Activated T-cell treated with anti-CD3 and anti-CD28 coated beads, Interleukin-2, amount 50 U/mL, for 48 hours (primary cell): ENCODE measurements at regions not wholly inside any gene's neighbourhood (a gene's known extent, or its start where the extent isn't known, plus 50 kb on each side); places are given as distances from the start of the nearest gene placed in this dataset.

Experiments used
- DNase-seq, 2 experiments: peaks; one replicate each; pipeline ENCODE4 v3.0.0-alpha.2; 2020

GRCh38 chr2:195606179-195606578 lies 50.8 kb upstream of the SLC39A10 start:
- DNase-seq, result no peak

- no peak for DNase-seq
These were observed 52.3 kb upstream of the SLC39A10 start for GRCh38 chr2:195604706-195605105.

- DNase-seq, result no peak
These were observed 53.0 kb upstream of the SLC39A10 start for GRCh38 chr2:195603998-195604397.

- no peak for DNase-seq
These were observed 53.6 kb upstream of the SLC39A10 start for GRCh38 chr2:195603408-195603807.

DNA sequence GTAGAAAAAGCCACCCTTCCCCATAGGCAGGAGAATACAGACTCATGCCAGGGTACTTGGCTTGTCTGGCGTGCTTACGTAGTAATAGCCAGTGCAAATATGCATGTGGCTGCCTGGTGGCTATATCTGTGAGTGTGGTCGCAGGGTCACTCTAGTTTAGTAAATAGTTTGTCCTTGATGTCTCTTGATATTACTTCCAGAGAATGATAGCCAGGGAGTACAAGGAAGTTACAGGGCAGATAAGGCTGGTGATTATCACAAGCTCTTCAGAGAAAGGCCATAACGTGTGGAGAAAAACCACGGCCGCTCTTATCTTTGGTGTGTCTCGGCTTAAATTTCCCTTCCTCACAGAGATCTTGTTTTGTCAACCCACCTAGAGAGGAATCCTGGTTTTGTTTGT lies 54.3 kb upstream of the SLC39A10 start:
- DNase-seq, result no peak

DNA sequence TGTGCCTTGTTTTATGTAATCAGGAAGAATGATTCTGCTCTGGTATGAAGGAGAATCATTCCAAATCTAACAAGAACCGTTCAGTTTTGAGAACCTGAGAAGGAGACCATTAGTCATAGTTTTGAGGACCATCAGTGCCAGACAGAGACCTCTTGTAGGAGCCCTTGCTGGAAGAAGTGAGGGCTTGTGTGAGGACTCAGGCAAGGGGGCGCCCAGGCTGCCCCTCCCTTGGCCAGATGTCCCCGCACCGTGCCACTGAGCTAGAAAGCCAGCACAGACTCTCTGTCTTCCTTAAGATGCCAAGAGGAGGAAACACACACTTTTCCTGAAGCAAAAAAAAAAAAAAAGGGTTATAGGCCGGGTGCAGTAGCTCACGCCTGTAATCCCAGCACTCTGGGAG lies 55.7 kb upstream of the SLC39A10 start:
- no peak for DNase-seq

GRCh38 chr2:195600778-195601177 lies 56.2 kb upstream of the SLC39A10 start:
- no peak for DNase-seq

GRCh38 chr2:195596840-195597239 lies 60.2 kb upstream of the SLC39A10 start:
- no peak for DNase-seq

- DNase-seq, result no peak
These were observed 61.2 kb upstream of the SLC39A10 start for GRCh38 chr2:195595825-195596224.

DNA sequence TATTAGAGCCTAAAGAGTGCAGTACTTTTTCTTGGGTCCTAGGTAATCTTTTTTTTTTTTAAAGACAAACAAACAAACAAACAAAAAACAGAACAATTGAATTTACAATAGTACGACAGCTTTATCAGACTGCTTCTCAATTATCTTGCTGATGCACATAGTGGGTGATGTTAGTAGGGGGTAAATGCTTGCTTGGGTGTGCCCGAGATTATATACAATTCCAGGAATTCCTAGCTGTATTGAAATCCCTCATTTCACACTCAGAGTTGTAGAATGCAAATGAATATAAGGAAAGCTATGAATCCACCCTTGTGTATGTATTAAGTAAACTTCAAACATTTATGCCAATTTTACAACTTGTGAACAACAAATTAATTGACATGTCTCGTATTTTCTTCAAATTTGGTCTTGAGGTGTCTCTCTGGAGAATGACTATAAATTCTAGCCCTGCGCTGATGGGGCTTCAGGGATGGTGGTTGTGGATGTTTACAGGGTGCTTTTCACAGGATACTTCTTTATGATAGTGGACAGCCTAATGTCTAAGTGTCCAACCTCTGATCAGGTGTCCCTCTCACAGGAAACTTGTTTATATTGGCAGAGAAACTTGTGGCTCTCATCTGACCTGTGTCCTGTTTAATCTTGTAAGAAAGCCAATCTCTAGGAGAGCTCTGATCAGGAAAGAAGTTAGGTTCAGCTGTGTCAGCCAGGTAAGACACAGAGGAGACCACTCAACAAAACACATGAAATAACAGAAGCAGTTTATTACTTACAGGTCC lies 61.9 kb upstream of the SLC39A10 start:
- DNase-seq, result no peak

GRCh38 chr2:195594248-195594647 lies 62.8 kb upstream of the SLC39A10 start:
- DNase-seq, result no peak

- no peak for DNase-seq
These were observed 64.9 kb upstream of the SLC39A10 start for GRCh38 chr2:195592105-195592504.

GRCh38 chr2:195590861-195591205 lies 66.2 kb upstream of the SLC39A10 start:
- DNase-seq, result no peak

GRCh38 chr2:195590199-195590860 lies 66.7 kb upstream of the SLC39A10 start:
- DNase-seq, result no peak

DNA sequence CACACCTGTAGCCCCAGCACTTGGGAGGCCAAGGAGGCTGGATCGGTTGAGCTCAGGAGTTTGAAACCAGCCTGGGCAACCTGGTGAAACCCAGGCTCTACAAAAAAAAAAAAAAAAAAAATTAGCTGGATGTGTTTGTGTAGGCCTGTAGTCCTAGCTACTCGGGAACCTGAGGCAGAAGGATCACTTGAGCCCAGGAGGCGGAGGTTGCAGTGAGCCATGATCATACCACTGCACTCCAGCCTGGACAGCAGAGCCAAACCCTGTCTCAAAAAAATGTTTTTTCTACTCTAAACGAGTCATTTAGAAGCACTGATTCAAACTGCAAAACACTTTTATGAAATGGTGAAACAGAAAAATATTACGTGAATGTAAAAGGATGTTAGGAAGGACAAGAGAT lies 69.1 kb upstream of the SLC39A10 start:
- no peak for DNase-seq

- no peak for DNase-seq
These were observed 70.8 kb upstream of the SLC39A10 start for GRCh38 chr2:195586062-195586714.

GRCh38 chr2:195582188-195582587 lies 74.8 kb upstream of the SLC39A10 start:
- DNase-seq, result no peak

DNA sequence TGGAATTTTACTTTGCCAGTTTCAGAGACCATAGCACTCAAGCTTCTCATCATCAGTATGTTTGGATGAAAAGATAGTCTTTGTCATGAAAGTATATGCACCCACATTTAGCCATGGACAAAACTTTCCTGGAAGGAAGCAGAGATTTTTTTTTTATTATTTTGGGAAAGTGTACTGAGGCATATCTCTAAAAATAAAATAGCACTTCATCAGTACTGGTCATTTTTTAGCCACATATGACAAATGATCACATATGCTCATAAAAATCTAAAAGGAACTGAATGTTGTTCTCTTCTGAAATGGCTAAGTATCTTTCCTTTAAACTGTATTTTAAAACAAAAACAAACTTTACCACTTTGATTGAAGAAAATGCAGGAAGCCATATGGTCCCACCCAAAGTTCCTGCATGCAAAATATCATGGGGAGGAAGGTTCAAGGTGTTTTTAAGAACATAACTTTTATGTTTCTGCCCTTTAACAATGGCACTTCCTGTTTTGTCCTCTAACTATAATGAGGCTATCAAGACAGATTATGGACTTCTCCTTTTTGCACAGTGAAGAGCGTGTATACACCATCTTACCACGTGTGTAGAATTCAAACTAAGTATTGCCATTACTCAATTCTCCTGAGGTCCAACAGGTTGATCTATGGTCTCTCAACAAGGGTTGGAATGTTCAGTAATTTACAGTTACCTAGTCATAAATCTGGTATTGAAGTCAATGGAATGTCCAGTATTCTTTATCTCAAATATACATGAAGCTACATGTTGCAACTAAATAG lies 77.1 kb upstream of the SLC39A10 start:
- DNase-seq, result no peak

DNA sequence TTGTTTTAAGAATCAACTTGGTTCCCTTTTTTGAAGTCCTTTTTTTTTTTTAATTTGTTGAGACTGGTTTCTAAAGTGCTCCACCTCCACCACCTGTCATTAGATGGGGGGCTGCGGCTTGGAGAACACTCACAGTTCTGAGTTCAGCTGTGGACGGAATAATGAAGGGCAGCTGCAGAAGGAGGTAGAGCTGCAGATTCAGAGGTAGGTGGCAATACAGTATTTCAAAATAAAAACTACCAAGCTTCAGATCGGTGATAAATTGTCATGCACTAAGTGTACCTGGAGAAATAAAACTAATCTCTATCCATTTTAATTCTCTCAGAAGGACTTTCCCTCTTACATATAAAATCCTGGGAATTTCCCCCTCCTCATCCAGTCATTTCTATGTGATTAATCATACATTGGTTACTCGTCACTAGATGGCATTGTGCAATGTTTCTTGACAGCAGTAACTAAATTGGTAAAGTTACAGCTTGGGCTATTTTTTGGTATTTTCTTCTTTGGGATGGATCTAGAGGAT lies 81.1 kb upstream of the SLC39A10 start:
- DNase-seq, result peak in 1 of 2 experiments; percentile 24

DNA sequence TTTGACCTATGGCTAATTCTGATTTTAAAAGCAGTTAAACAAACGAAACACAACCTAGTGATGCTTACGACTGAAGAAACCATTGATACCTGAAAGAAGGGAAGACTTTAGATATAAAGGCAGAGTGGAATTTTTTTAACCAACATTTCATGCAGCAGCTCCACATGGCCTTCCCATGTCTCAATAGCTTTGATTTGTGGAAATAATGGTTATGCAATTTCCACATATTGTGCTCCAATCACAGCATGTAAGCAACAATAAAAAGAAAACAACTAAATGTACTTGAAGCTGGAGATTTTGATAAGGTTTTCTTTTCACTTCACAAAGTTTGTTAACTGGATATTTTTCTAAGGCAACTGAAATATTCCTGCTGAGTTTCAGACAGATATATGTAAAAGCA lies 82.0 kb upstream of the SLC39A10 start:
- DNase-seq, result no peak

DNA sequence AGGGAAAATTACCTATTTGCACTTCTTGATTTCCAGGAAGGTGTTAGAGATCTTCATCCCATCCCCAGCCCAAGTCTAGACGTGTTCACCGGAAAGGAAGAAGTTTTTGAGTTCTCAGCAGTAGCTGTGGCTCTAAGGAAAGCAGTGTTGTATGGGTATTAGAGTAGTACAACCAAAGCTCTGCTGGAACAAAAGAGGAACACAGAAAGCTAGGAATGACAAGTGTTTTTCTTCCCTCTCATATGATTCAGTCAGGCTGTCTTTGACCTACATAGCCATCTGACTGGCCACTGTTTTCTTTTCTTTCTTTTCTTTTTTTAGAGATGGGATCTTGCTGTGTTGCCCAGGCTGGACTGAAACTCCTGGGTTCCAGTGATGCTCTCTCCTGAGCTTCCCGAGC lies 82.7 kb upstream of the SLC39A10 start:
- DNase-seq, result no peak

- DNase-seq, result no peak
These were observed 83.9 kb upstream of the SLC39A10 start for GRCh38 chr2:195572895-195573683.
